Panc1 (cell line): ENCODE measurements at regions not wholly inside any gene's neighbourhood (a gene's known extent, or its start where the extent isn't known, plus 50 kb on each side); places are given as distances from the start of the nearest gene placed in this dataset.

Source experiments
- ATAC-seq: fragments of 200-7000 bp; cut with Tn5 transposase; 2 replicates; pipeline ENCODE4 v1.9.1; 2020; ENCODE audit warnings: mild to moderate bottlenecking, moderate library complexity
- BruUV-seq: library from RNA; stranded (reverse); fragments of 400-500 nt; replicated peaks from 2 replicates; lab custom pipeline; 2021; lab: Mats Ljungman, UMichigan
- CTCF ChIA-PET: fragments of 300-600 bp; sonication (Branson Sonifier 250); formaldehyde crosslinking; loops from one replicate; lab custom pipeline; 2022; ENCODE audit warnings: antibody characterized with exemption; lab: Charles Lee
- POLR2A ChIA-PET: fragments of 300-600 bp; sonication (Branson Sonifier 250); formaldehyde crosslinking; loops from one replicate; lab custom pipeline; 2022; ENCODE audit warnings: antibody characterized with exemption; lab: Charles Lee
- DNase-seq: peaks from one replicate; pipeline ENCODE4 v3.0.0-alpha.2; 2010; ENCODE audit warnings: low read depth, low spot score
- H3K27ac ChIP-seq: 2 replicates; pipeline ENCODE4 v1.5.1; 2011; ENCODE audit warnings: mild to moderate bottlenecking, low read length, inconsistent platforms
- H3K27me3 ChIP-seq: fragments of 200-500 bp; sonication (Bioruptor generic); 2 replicates; pipeline ENCODE4 v1.6.0; 2014; ENCODE audit warnings: low read length, inconsistent platforms; ENCODE audit not compliant: control insufficient read depth, insufficient read depth
- H3K36me3 ChIP-seq: fragments of 200-500 bp; sonication (Bioruptor generic); 2 replicates; pipeline ENCODE4 v1.5.1; 2014; ENCODE audit warnings: inconsistent platforms, mild to moderate bottlenecking, low read length, moderate library complexity; ENCODE audit not compliant: control insufficient read depth, insufficient read depth
- H3K4me1 ChIP-seq: 2 replicates; pipeline ENCODE4 v1.5.1; 2011; ENCODE audit warnings: inconsistent platforms, mild to moderate bottlenecking, low read length, moderate library complexity; ENCODE audit not compliant: control insufficient read depth, insufficient read depth
- H3K4me3 ChIP-seq, 2 experiments: 2 replicates each; pipeline ENCODE4 v1.5.1; 2011 to 2012; ENCODE audit warnings: low read depth in 2 of 2, low read length in 2 of 2, mild to moderate bottlenecking in 2 of 2, inconsistent platforms in 1 of 2, moderate library complexity in 1 of 2
- H3K9me3 ChIP-seq: fragments of 200-500 bp; sonication (Bioruptor generic); 2 replicates; pipeline ENCODE4 v1.5.1; 2014; ENCODE audit warnings: low read depth, mild to moderate bottlenecking, inconsistent platforms, low read length, moderate library complexity; ENCODE audit not compliant: control insufficient read depth, insufficient read depth
- CTCF ChIP-seq: fragments of 450-650 bp; IDR thresholded peaks from 2 replicates; pipeline ENCODE4 v1.5.1; 2017; ENCODE audit warnings: mild to moderate bottlenecking
- POLR2AphosphoS5 ChIP-seq: IDR thresholded peaks from 2 replicates; pipeline ENCODE4 v1.6.1; 2012; ENCODE audit warnings: mild to moderate bottlenecking, low read depth, low read length, moderate library complexity
- REST ChIP-seq, 2 experiments: IDR thresholded peaks; 2 replicates each; pipeline ENCODE4 v1.6.1; 2011 to 2012; ENCODE audit warnings: low read depth in 2 of 2, control low read depth in 1 of 2, low read length in 1 of 2, mild to moderate bottlenecking in 1 of 2, moderate library complexity in 1 of 2; ENCODE audit not compliant: insufficient read depth in 1 of 2
- SIN3A ChIP-seq: IDR thresholded peaks from 2 replicates; pipeline ENCODE4 v1.6.1; 2012; ENCODE audit warnings: low read depth, mild to moderate bottlenecking, low read length, moderate library complexity, borderline replicate concordance; ENCODE audit not compliant: insufficient read depth
- TCF7L2 ChIP-seq: IDR thresholded peaks from 2 replicates; pipeline ENCODE4 v1.6.1; 2011; ENCODE audit warnings: mild to moderate bottlenecking, low read depth, low read length, inconsistent platforms
- in situ Hi-C: cut with HindIII; loops from 2 replicates; pipeline ENCODE4 v1.10.0; 2016; ENCODE audit warnings: low sequenced_read_pairs, low pct_unique_long_range_greater_than_20kb
- intact Hi-C: fragments of 100-400 bp; cut with micrococcal nuclease; formaldehyde crosslinking; loops from one replicate; pipeline ENCODE4 v1.10.0; 2022; ENCODE audit not compliant: unreplicated experiment

GRCh38 chr5:68084396-68084795 is 131.2 kb upstream of the PIK3R1 start:
- TF ChIP-seq POLR2AphosphoS5 (no peak), SIN3A (no peak), REST (IDR thresholded peaks at IDR 0.05; ENCODE audit: insufficient read depth in 1 of 2, low read depth in 2 of 2, low read length in 1 of 2) (no peak), TCF7L2 (no peak), CTCF (no peak)
- ChIA-PET CTCF (no interaction called here), POLR2A (no interaction called here)
- no peak overlapping the region for H3K27ac ChIP-seq
- no peaks in the 10 kb centered on the region for H3K27me3 ChIP-seq
- no peak for DNase-seq
- no peaks in the 10 kb centered on the region for H3K4me1 ChIP-seq
- H3K9me3 ChIP-seq = no peaks in the 10 kb centered on the region
- H3K4me3 ChIP-seq = no peak overlapping the region
- H3K36me3 ChIP-seq = no peaks in the 10 kb centered on the region
- no TSS peak for BruUV-seq
- in situ Hi-C loops = no loop called here
- intact Hi-C loops = no loop called here
- no peak for ATAC-seq

- no TSS peak for BruUV-seq
- no peak overlapping the region for H3K4me3 ChIP-seq
- no peak overlapping the region for H3K27ac ChIP-seq
- no peaks in the 10 kb centered on the region for H3K27me3 ChIP-seq
- no peak for TF ChIP-seq CTCF
- TF ChIP-seq POLR2AphosphoS5 = no peak
- TF ChIP-seq SIN3A = no peak
- TF ChIP-seq REST (IDR thresholded peaks at IDR 0.05; ENCODE audit: insufficient read depth in 1 of 2, low read depth in 2 of 2, low read length in 1 of 2) = no peak
- TF ChIP-seq TCF7L2 = no peak
- DNase-seq = no peak
- no peaks in the 10 kb centered on the region for H3K36me3 ChIP-seq
- in situ Hi-C loops (no loop called here), intact Hi-C loops (no loop called here)
- no peaks in the 10 kb centered on the region for H3K4me1 ChIP-seq
- no peak for ATAC-seq
- ChIA-PET CTCF (no interaction called here), POLR2A (no interaction called here)
- no peaks in the 10 kb centered on the region for H3K9me3 ChIP-seq
Observed at GRCh38 chr5:68080282-68081050, 135.1 kb upstream of the PIK3R1 start.
